ENCODE measurements at regions not wholly inside any gene's neighbourhood (a gene's known extent, or its start where the extent isn't known, plus 50 kb on each side); places are given as distances from the start of the nearest gene placed in this dataset.

- H3K4me1 ChIP-seq (ENCODE audit: insufficient read depth, low read length, severe bottlenecking) = no peaks in the 10 kb centered on the region
- no peak overlapping the region for H3K9ac ChIP-seq (ENCODE audit: low read length)
- H3K79me2 ChIP-seq (ENCODE audit: insufficient read depth, low read length) = no peaks in the 10 kb centered on the region
These were observed 390.9 kb upstream of the CELF2 start for GRCh38 chr10:10626734-10627133.

GRCh38 chr10:10627414-10627813 is 390.3 kb upstream of the CELF2 start:
- H4K20me1 ChIP-seq (ENCODE audit: insufficient read depth, low read length) = no peaks in the 10 kb centered on the region
- H3F3A ChIP-seq (ENCODE audit: insufficient read depth, low read length) = no peaks in the 10 kb centered on the region
- no peak overlapping the region for H3K4me2 ChIP-seq (ENCODE audit: low read length)
- no peaks in the 10 kb centered on the region for H3K9me3 ChIP-seq (ENCODE audit: low read length)
- H3K4me3 ChIP-seq (ENCODE audit: low read depth, low read length, poor library complexity, severe bottlenecking) = no peak overlapping the region
- H3K9ac ChIP-seq (ENCODE audit: low read length) = no peak overlapping the region
- no peaks in the 10 kb centered on the region for H3K4me1 ChIP-seq (ENCODE audit: insufficient read depth, low read length, severe bottlenecking)
- no peak overlapping the region for H3K27ac ChIP-seq (ENCODE audit: low read depth, low read length, poor library complexity, severe bottlenecking)
- no peaks in the 10 kb centered on the region for H3K27me3 ChIP-seq (ENCODE audit: insufficient read depth, low read length)
- H3K9me2 ChIP-seq (ENCODE audit: low read depth, low read length) = no peaks in the 10 kb centered on the region
- H3K36me3 ChIP-seq (ENCODE audit: insufficient read depth, low read length) = no peaks in the 10 kb centered on the region
- no peak for TF ChIP-seq CTCF (IDR thresholded peaks at IDR 0.05; ENCODE audit: low read length)
- no peak for TF ChIP-seq EZH2 (IDR thresholded peaks at IDR 0.05; ENCODE audit: borderline replicate concordance, low read length)
- H2AFZ ChIP-seq (ENCODE audit: low read length) = no peak overlapping the region
- H3K79me2 ChIP-seq (ENCODE audit: insufficient read depth, low read length) = no peaks in the 10 kb centered on the region

More at GRCh38 chr10:10626734-10627133, 390.9 kb upstream of the CELF2 start:
- Histone ChIP-seq H3K4me2 (ENCODE audit: low read length) (no peak overlapping the region), H4K20me1 (ENCODE audit: insufficient read depth, low read length) (no peaks in the 10 kb centered on the region), H3K4me3 (ENCODE audit: low read depth, low read length, poor library complexity, severe bottlenecking) (no peak overlapping the region), H3F3A (ENCODE audit: insufficient read depth, low read length) (no peaks in the 10 kb centered on the region), H3K27ac (ENCODE audit: low read depth, low read length, poor library complexity, severe bottlenecking) (no peak overlapping the region), H3K27me3 (ENCODE audit: insufficient read depth, low read length) (no peaks in the 10 kb centered on the region), H2AFZ (ENCODE audit: low read length) (no peak overlapping the region), H3K9me3 (ENCODE audit: low read length) (no peaks in the 10 kb centered on the region), H3K36me3 (ENCODE audit: insufficient read depth, low read length) (no peaks in the 10 kb centered on the region), H3K9me2 (ENCODE audit: low read depth, low read length) (no peaks in the 10 kb centered on the region)
- TF ChIP-seq CTCF (IDR thresholded peaks at IDR 0.05; ENCODE audit: low read length) = no peak
- no peak for TF ChIP-seq EZH2 (IDR thresholded peaks at IDR 0.05; ENCODE audit: borderline replicate concordance, low read length)

DNA sequence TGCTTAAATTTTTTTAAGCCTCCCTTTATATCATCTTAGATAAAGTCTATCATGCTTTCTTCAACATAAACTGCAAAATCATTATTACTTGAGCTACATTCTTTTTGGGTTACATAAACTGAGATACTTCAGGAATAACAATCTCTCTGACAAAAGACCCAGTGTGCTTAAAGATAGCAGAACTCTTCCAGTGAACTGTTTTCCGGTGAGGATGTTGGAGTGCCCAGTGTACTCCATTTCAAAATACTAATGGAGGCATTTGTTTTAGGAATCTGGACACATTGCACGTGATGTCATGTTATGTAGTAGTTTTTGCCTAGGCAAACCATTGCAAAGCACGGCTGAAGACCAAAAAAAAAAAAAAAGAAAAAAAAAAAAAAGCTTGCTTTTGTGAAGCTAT is 388.2 kb upstream of the CELF2 start:
- Histone ChIP-seq H3K27ac (ENCODE audit: low read depth, low read length, poor library complexity, severe bottlenecking) (no peak overlapping the region), H3K9me3 (ENCODE audit: low read length) (no peaks in the 10 kb centered on the region), H3K79me2 (ENCODE audit: insufficient read depth, low read length) (no peaks in the 10 kb centered on the region), H3K4me1 (ENCODE audit: insufficient read depth, low read length, severe bottlenecking) (no peaks in the 10 kb centered on the region), H3K27me3 (ENCODE audit: insufficient read depth, low read length) (no peaks in the 10 kb centered on the region), H3F3A (ENCODE audit: insufficient read depth, low read length) (no peaks in the 10 kb centered on the region), H3K36me3 (ENCODE audit: insufficient read depth, low read length) (no peaks in the 10 kb centered on the region), H3K4me3 (ENCODE audit: low read depth, low read length, poor library complexity, severe bottlenecking) (no peak overlapping the region), H2AFZ (ENCODE audit: low read length) (no peak overlapping the region), H4K20me1 (ENCODE audit: insufficient read depth, low read length) (no peaks in the 10 kb centered on the region), H3K4me2 (ENCODE audit: low read length) (no peak overlapping the region), H3K9me2 (ENCODE audit: low read depth, low read length) (no peaks in the 10 kb centered on the region), H3K9ac (ENCODE audit: low read length) (no peak overlapping the region)
- TF ChIP-seq EZH2 (IDR thresholded peaks at IDR 0.05; ENCODE audit: borderline replicate concordance, low read length) (no peak), CTCF (IDR thresholded peaks at IDR 0.05; ENCODE audit: low read length) (no peak)
